ENCODE measurements at regions not wholly inside any gene's neighbourhood (a gene's known extent, or its start where the extent isn't known, plus 50 kb on each side); places are given as distances from the start of the nearest gene placed in this dataset.

GRCh38 chr22:48754611-48755058, 1073.0 kb downstream of the BRD1 start:
- Histone ChIP-seq H3K4me2 (no peak overlapping the region), H3K79me2 (replicated peaks; ENCODE audit: insufficient read depth) (no peaks in the 10 kb centered on the region), H3K4me3 (no peak overlapping the region), H3K27ac (ENCODE audit: low read depth) (no peak overlapping the region), H3K4me1 (ENCODE audit: insufficient read depth) (no peaks in the 10 kb centered on the region), H2AFZ (no peak overlapping the region), H3K27me3 (ENCODE audit: insufficient read depth) (no peaks in the 10 kb centered on the region), H3K36me3 (ENCODE audit: insufficient read depth) (no peaks in the 10 kb centered on the region), H3F3A (replicated peaks; ENCODE audit: low read depth) (no peaks in the 10 kb centered on the region), H3K9me2 (ENCODE audit: insufficient read depth) (no peaks in the 10 kb centered on the region), H4K20me1 (replicated peaks; ENCODE audit: insufficient read depth) (no peaks in the 10 kb centered on the region)
- ATAC-seq (no peak), DNase-seq (ENCODE audit: low spot score) (no peak)
- TF ChIP-seq ZNF114 (CRISPR knock-in tag; IDR thresholded peaks at IDR 0.05) (no peak), EZH2 (IDR thresholded peaks at IDR 0.05; ENCODE audit: low read depth, unreplicated experiment) (no peak), EZH2phosphoT487 (IDR thresholded peaks at IDR 0.05; ENCODE audit: unreplicated experiment) (no peak), CTCF (conservative IDR thresholded peaks at IDR 0.05; ENCODE audit: low read depth in 2 of 2) (no peak), STAT1 (IDR thresholded peaks at IDR 0.05; ENCODE audit: unreplicated experiment) (no peak), ZNF331 (CRISPR knock-in tag; IDR thresholded peaks at IDR 0.05; ENCODE audit: low read depth) (no peak), ETS1 (IDR thresholded peaks at IDR 0.05) (no peak), POLR2AphosphoS5 (IDR thresholded peaks at IDR 0.05; ENCODE audit: low read depth) (no peak), JUNB (IDR thresholded peaks at IDR 0.05; ENCODE audit: unreplicated experiment) (no peak), REST (IDR thresholded peaks at IDR 0.05; ENCODE audit: unreplicated experiment) (no peak), CREB1 (CRISPR knock-in tag; IDR thresholded peaks at IDR 0.05; ENCODE audit: low read depth) (no peak), ZNF462 (CRISPR knock-in tag; IDR thresholded peaks at IDR 0.05) (no peak), NANOG (IDR thresholded peaks at IDR 0.05; ENCODE audit: borderline replicate concordance) (no peak)
- H3K9me3 Mint-ChIP-seq: no peaks in the 10 kb centered on the region; the same call in 2 of the 3 replicates
- H3K4me1 Mint-ChIP-seq: no peaks in the 10 kb centered on the region; the same call in 2 of the 3 replicates
- no peaks in the 10 kb centered on the region; the same call in 2 of the 3 replicates for H3K36me3 Mint-ChIP-seq (ENCODE audit: low read depth)
- H3K4me3 Mint-ChIP-seq: no peak overlapping the region
- peaks cover 4% of the 10 kb centered on the region for H3K27me3 Mint-ChIP-seq (ENCODE audit: insufficient read depth, low read depth, poor library complexity)
- no peak overlapping the region for H3K27ac Mint-ChIP-seq

Data from GM23338 (cell line).